ENCODE measurements at regions not wholly inside any gene's neighbourhood (a gene's known extent, or its start where the extent isn't known, plus 50 kb on each side); places are given as distances from the start of the nearest gene placed in this dataset.
"Not testable (repeated sequence)": the region's sequence is repeated elsewhere in the genome, so short reads cannot be mapped to it uniquely, and the experiment has no call there.

DNA sequence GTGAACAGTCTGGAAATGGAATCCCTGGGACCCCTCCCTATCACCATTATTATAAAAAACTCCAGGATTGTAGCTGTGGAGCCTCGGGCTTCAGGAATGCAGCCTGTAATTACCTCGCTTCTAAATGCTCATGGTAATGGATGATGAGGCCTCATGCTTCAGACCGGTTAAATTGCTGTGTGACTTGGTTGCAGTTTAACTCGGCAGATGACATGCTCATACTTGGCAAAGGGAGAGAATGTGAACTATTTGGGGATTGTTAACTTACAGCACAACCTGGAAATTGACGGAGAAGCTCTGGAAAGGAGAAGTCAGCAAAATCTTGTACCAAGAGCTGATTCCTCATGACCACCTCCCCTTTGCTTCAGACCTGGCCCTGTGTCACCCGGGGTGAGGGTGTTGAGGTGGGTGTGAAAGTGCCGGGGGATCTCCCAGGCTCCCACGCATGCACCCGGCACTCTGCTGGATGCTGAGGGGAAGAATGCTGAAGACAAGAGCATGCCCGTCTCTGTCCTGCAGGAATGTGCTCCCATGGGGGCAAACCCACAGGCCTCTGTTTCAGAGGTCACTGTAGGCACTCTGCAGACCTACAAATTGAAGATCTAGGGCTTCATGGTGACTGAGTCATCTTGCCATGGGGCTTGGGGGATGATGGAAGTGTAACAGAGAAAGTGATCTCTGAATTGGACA is 364.8 kb downstream of the RPS6KC1 start:
- DNase-seq (ENCODE audit: low read depth in 2 of 2, low spot score in 1 of 2), result no peak

DNA sequence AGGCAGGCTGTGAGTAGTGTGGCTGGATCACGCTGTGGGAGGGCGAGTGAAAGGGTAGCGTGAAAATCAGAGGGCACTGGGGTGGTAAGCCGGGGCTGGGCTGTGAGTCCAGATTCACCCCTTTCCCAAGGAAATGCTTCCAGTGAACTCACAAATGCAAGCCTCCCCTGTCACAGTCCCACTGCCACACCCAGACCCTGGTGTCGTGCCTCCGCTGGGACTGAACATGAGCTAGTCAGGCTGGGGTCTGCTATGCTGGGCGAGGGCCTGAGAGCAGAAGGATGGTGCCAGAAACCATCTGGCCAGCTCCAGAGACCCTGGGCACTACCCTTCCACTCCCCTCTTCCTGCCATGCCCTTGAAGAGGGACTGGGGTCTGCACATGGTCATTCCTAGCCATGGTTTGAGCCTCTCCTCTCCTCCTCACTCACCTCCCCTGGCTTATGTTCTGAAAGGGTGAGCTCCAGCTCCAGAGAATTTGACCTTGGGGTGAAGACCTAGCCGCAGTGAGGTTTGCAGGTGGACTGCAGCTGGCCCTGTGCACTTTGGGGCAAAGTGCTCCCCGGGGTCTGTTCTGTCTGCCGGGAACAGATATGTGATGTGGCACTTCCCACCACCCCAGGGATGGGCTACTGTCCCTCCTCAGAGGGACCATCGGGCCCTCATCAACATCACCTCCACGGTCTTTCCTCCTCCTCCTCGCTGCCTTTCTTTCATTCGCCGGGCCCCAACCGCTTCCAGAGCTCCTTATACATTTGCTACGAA is 365.6 kb downstream of the RPS6KC1 start:
- DNase-seq (ENCODE audit: low read depth in 2 of 2, low spot score in 1 of 2), result no peak

DNA sequence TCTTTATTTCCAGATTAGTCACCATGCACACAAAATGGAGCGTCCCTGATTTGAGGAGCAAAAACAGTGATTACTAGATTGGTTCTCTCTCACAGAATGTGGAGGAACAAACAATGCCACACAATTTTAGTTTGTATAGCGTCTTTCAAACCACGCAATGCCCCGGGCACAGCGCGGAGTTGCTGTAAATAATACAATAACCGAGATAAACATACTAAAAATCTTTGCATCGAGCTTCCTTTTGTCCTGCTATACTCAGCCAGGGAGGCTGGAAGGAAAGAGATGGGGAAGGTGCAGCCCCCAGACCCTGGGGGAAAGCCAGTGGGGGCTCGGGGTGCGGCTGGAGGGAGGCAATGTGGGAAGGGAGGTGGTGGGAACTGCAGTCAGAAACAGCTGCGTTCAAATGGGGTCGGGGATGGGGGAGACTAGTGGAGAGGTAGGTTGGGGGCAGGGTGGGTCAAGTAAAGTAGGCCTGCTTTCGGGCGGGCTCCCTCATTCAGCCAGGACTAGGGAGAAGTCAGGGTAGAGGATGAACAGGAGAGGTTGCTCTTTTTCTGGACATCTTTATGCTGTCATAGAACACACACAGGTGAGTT is 366.3 kb downstream of the RPS6KC1 start:
- DNase-seq (ENCODE audit: low read depth in 2 of 2, low spot score in 1 of 2), result no peak

DNA sequence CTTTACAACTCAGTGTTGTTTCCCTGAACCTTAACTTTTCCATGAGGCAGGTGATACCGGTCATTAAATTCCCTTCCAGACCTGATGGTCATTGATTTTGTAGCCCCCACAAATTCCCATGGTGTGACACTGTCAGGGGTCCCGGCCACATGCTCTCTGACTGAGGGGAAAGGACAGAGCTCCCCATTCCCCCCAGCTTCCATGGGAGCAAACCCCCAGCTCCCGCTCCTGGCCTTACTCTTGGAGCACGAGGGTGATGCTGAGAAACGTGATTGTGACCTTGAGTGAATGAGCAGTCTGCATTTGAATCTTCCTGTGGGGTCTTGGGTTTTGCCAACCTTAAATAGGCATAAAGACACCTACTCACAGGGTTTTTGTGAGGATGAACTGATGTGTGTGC is 366.8 kb downstream of the RPS6KC1 start:
- no peak for DNase-seq (ENCODE audit: low read depth in 2 of 2, low spot score in 1 of 2)

DNA sequence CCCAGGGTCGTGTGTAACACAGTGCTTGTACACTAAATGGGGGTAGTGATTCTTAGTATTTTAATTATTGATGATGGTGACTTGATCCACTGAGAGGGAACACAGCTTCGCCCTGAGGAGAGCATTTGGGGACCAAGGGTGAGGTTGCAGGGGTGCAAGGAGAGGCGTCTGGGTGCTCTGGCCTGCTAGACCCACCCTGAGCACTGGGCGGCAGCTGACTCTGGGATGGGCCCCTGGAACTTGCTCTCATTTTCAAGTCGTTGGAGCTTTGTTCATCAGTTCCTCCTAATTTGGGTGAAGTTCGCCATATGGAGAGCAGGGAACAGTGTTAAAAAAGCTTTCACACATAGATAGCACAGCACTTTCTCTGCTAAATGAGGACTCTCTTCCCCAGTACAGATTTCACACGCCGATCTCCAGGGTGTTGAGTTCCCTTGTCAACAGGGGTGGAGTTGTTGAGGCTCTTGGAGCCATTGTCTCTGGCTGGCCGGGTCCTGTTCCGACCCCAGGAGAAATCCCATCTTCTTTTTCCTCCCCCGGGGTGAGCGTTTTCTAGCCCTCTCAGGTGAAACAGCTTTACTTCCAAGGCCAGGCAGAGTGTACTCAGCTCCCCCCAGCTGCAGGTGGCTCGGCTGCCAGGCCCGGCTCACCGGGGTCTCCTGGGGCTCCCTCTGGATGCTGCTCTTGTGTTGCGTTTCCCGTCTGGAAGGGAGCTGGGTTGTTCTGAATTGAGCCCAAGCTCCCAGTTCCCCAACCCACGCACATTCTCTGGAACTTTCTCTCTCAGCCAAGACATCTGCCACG is 367.4 kb downstream of the RPS6KC1 start:
- no peak for DNase-seq (ENCODE audit: low read depth in 2 of 2, low spot score in 1 of 2)

DNA sequence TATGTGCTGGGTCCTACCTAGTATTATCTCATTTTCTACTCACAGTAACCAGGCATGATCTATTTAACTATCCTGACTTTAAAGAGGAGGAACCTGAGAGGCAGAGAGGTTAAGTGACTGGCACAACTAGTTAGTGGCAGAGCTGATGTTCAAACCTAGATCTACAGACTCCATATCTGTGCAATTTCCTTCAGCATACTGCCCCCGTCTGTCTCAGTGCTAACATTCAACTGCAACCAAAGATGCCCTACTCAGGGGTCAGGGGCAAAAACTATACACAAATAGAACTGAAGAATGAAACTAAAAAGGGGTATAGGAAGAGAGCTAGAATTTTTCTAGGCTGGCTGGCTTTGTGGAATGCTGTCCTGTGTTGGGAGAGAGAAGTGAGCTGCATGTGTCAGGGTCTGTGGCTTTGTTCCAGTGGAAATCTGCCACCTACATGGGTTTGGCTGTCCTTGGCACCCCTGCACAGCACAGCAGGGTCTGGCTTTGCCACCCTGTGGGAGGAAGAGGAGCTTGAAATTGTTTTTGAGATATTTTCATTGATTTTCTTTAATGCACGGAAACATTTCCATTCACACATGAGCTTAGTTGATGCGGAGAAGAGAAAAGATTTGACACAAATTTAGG is 368.5 kb downstream of the RPS6KC1 start:
- no peak for DNase-seq (ENCODE audit: low read depth in 2 of 2, low spot score in 1 of 2)

DNA sequence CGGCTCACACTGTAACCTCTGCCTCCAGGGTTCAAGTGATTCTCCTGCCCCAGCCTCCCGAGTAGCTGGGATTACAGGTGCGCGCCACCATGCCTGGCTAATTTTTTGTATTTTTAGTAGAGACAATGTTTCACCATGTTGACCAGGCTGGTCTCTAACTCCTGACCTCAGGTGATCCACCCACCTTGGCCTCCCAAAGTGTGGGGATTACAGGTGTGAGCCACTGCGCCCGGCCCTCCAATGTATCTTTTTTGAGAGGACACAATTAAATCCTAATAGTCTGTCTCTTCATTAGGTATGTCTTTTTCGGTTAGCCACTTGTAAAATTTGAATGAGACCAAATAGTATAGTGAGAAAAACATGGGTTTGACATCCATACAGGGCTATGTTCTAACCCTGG is 370.1 kb downstream of the RPS6KC1 start:
- not testable (repeated sequence) for DNase-seq (ENCODE audit: low read depth in 2 of 2, low spot score in 1 of 2)

DNA sequence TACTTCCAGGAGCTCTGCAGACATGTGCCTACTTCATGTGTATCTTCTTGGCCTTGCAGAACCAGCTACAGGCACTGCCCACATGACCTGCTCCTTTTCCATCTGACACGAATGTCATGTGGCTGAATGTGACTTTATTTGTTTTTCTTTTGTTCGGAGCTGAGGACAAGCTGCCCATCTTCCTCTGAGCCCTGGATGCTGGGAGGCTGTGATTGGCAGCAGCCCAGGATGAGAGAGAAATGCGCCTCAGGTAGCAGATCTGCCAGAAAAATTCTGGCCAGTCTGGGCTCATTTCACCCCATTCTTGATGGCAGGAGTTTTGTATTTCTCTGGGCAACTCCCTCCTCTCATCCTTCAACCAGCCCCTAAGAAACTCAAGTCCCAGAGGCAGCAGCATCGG is 372.0 kb downstream of the RPS6KC1 start:
- DNase-seq (ENCODE audit: low read depth in 2 of 2, low spot score in 1 of 2), result no peak

DNA sequence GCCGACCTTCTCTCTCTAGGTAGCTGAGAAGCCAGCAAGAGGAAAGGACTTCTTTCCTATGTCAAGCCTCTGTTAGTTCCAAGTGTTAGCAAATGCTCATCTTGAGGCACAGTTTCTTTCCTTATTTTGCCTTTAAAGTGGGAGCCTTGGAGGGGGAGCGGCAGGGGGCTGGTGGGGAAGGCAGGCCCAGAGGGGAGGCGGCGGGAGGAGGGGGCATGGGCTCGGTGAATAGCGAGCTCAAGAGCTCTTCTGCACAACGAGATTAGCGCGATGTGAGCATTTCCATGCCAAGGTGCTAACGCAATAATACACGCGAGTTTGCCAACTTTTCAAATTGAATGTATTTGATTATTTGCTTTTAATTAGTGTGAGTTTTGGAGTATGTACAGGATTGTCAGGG is 372.6 kb downstream of the RPS6KC1 start:
- no peak for DNase-seq (ENCODE audit: low read depth in 2 of 2, low spot score in 1 of 2)

DNA sequence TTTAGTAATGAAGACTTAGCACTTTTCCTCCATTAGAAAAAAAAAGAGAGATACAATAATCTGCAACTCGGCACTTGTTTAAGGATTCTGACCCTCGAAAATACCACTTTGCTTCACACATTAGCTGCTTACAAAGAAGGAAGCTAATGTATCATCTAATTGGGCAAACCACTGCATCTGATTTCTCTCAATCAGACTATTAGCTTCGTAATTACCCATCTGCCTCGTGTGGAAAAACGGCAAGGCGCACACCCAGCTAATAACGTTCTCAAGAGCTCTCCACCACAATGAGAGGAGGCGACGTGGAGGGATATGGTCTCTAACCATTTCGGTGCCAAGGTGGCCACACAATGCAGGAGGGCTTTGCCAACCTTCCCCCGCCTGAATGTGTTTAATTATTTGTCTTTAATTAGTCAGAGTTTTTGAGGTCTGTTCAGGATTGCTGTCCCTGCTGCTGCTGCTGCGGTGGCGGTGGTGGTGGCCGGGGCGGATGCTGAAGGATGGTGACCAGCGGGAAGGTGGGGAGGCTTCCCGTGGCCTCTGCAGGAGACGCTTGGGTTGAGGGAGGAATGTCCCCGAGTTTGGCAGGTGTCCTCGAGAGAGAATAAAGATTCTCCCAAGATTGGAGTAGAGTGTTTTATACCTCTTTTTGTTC is 374.5 kb downstream of the RPS6KC1 start:
- no peak for DNase-seq (ENCODE audit: low read depth in 2 of 2, low spot score in 1 of 2)

DNA sequence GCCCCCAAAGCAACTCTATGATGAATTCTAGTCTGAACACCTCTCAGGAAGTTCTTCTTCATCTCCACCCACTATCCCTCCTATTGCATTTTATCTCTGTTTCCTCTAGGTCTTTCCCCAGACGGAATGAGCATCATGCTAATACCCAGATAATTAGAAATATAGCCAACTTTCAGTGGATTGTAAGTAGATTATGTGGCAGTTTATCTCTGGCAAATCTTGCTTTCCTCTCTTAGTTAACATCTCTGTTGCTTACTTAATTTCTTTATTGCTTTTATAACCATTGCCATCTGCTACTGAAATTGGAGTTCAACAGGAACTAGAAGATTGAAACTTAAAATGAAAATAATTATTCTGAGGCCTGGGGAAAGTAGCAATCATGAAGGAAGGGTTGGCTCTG is 378.6 kb downstream of the RPS6KC1 start:
- DNase-seq (ENCODE audit: low read depth in 2 of 2, low spot score in 1 of 2), result no peak

DNA sequence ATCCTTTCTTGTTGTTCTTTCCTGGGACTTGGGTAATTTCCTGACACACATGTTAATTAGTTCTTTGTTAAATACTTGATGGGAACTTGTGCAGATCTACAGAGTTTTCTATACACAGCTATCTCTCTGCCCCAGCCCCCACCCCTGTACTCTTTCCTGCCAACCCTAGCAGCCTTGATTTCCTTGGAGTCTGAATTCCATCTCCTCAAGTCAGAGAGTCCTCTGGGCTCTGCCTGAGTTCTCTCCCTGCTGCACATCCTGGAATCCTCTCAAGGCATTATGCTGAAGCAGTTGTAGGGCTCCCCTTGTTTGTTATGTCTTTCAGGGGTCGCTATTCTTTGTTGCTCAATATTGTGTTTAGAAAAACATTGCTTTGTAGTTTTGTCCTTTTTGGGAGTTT is 384.7 kb downstream of the RPS6KC1 start:
- no peak for DNase-seq (ENCODE audit: low read depth in 2 of 2, low spot score in 1 of 2)

DNA sequence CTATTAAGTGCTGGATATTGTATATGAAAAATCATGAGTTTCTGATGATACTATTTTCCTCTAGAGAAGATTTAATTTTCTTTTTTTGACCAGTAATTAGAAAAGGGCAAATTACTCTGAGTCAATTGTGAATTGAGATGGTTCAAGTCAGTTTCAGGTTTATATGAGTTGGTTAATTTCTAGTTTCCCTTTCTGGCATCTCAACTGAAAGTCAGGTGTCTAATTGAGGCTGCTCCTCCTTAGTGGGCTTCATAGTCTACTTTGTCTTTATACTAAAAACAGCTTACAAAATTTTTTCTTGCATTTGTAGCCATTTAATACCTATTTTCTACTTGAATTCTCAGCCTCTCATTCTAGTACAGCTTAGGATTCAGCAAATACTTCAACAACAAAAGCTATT is 387.3 kb downstream of the RPS6KC1 start:
- no peak for DNase-seq (ENCODE audit: low read depth in 2 of 2, low spot score in 1 of 2)

DNA sequence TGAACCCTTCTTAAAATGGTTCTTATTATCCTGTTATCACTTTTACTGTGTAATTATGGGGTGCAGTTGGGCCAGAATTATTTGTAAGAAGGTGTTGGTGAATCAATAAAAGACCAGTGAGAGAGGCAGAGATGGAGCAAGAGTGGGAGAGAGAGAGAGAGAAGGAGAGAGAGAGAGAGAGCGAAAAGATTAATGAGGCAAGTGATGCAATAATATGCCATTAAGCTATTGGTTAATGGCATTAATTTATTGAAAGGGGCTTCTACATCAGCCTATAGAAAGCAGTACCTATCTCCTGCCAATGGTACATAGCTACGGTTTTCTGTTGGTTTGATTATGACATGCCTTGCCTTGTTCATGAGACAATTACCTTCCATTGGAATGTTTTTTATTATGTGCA is 388.7 kb downstream of the RPS6KC1 start:
- no peak for DNase-seq (ENCODE audit: low read depth in 2 of 2, low spot score in 1 of 2)

DNA sequence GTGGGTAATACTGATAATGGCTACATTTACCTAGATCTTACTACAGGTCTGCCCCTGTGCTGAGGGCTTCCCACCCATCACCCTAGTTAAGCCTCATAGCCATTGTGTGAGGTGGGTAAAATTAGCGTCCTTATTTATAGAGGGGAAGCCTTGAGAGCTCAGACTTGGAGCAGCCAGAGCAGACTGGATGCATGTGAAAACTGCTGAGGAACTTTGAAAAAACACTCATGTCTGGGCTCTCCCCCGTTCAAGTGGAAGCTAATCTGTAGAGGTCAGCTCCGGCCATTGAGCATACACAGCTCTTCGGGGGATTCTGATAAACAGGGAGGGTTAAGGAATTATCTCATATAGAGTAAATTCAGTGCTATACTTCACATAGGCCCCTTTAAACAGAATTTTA is 389.7 kb downstream of the RPS6KC1 start:
- DNase-seq (ENCODE audit: low read depth in 2 of 2, low spot score in 1 of 2), result no peak

DNA sequence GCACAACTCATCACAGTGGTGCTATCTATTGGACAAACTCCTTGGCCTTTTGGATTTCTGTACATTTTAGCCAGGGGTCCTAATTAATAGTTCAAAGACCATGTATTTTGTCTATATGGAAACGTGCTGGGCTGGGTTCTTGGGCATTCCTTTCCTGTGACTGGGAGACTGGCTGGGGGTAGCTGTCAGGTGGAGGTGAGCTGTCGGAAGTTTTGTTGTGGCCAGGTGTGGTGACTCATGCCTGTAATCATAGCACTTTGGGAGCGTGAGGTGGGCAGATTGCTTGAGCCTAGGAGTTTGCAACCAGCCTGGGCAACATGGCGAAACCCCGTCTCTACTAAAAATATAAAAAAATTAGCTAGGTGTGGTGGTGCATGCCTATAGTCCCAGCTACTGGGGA is 392.4 kb downstream of the RPS6KC1 start:
- DNase-seq (ENCODE audit: low read depth in 2 of 2, low spot score in 1 of 2), result no peak

DNA sequence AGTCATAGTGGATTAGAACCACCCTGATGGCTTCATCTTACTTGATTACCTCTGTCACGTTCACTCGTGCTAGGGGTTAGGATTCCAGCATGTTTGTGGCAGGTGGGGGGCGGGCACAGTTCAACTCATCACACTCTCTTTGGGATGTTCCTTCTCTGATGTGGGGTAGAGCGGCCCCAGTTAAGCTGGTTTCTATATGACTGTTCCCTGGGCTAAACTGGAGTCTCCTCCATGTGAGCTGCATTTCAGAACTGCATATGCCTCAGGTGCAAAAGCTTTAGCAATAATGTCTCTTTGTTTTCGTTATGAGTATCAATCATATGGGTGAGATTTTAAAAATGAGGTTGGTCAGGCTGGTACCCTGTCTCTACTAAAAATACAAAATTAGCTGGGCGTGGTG is 393.2 kb downstream of the RPS6KC1 start:
- DNase-seq (ENCODE audit: low read depth in 2 of 2, low spot score in 1 of 2), result no peak

DNA sequence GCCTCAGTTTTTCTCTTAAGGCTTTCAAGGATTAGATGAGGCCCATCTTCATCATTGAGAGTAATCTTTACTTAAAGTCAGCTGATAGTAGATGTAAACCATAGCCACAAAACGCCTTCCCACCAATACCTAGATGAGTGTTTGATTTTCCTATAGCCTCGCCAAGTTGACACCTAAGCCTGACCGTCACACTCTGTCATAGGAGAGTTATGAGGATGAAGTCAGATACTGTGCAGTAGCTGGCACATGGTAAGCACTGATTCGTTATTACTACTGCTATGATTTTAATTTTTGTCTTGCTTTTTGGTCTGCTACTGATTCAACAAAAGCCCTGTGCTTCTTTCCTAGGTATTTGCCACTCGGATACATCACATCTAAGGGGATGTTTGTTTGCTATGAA is 395.5 kb downstream of the RPS6KC1 start:
- no peak for DNase-seq (ENCODE audit: low read depth in 2 of 2, low spot score in 1 of 2)

DNA sequence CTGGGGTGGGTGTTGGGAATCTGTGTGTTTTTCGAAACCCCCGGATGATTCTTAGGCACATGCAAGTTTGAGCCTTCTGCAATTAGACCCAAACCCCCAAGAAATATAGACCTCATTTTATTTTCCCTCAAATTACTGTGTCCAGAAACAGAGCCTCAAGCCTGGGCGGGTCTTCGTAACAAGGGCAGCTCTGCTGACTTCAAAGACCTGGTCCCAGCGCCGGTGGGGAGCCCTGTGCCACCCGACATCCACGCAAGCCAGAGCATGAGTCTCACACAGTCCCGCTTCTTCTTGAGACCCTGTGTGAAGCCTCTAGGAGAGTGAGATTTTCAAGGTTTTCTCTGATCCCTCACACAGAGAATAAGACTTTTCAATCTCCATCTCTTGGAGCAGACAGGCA is 397.3 kb downstream of the RPS6KC1 start:
- DNase-seq (ENCODE audit: low read depth in 2 of 2, low spot score in 1 of 2), result no peak

DNA sequence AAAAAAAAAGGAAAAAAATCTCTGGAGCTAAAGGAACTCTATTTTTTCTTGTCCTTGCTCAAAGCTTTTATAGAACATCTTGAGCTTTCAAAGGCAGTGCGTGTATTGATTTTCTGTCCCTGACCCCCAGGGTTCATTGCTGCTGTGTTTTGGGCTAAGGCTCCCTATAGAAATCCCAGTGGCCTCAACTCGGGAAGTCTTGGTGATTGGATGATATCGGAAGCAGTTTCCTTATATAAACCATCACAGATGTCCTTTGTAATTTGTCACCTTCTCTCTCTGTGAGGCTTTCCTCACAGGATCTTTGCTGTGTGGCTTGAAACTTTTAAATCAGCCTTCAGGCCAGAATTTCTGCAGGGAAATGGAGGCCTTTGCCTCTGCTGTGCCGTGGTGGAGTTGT is 397.7 kb downstream of the RPS6KC1 start:
- no peak for DNase-seq (ENCODE audit: low read depth in 2 of 2, low spot score in 1 of 2)

DNA sequence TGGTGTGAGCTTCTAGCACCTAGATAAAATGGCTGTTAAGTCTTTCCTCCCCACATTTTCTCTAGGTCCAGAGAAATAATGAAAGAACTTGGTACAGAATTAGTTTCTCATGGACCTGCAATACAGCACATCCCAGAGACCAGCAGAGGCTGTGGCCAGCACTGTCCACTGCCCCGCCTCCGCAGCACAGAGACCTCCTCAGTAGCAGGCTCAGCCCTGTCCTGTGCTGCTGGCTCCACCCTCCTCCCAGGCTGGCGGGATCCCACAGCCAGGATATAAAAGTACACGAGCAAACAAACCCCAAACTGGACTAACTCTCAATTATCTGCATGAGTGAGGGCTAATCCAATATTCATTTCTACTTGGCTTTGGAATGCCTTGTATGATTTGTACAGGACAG is 401.5 kb downstream of the RPS6KC1 start:
- no peak for DNase-seq (ENCODE audit: low read depth in 2 of 2, low spot score in 1 of 2)
